Adrenal gland (tissue), 9 donors: ENCODE measurements at regions not wholly inside any gene's neighbourhood (a gene's known extent, or its start where the extent isn't known, plus 50 kb on each side); places are given as distances from the start of the nearest gene placed in this dataset.

Source experiments
- DNase-seq, 7 donors: peaks; one replicate each; pipeline ENCODE4 v3.0.0-alpha.2; 2019 to 2020
- H3K27ac ChIP-seq, 5 donors: fragments of 200-600 bp; sonication (generic) in 4 of 5; 1 replicate in 3 of 5; 2 replicates in 2 of 5; pipeline versions ENCODE4 v1.5.1 to v1.8.0; 2016 to 2020; ENCODE audit warnings: mild to moderate bottlenecking in 1 of 5
- H3K27me3 ChIP-seq: fragments of 200-600 bp; 2 replicates; pipeline ENCODE4 v1.8.0; 2021
- H3K36me3 ChIP-seq, 2 donors: fragments of 200-600 bp; replicated peaks in 1 of 2; 1 replicate in 1 of 2; 2 replicates in 1 of 2; pipeline versions ENCODE4 v1.5.1 to v1.8.0; 2018 to 2022
- H3K4me1 ChIP-seq, 2 donors: fragments of 200-600 bp; replicated peaks in 1 of 2; 1 replicate in 1 of 2; 2 replicates in 1 of 2; pipeline versions ENCODE4 v1.5.1 to v1.8.0; 2018 to 2021
- H3K4me3 ChIP-seq, 4 donors: fragments of 200-600 bp; sonication (generic) in 3 of 4; one replicate each; pipeline ENCODE4 v1.5.1; 2016 to 2018
- H3K9me3 ChIP-seq, 3 donors: fragments of 200-600 bp; sonication (generic) in 1 of 3; replicated peaks in 1 of 3; 1 replicate in 2 of 3; 2 replicates in 1 of 3; pipeline versions ENCODE4 v1.5.1 to v1.8.0; 2016 to 2021
- CTCF ChIP-seq, 6 experiments: fragments of 450-650 bp in 4 of 6; fragments of 200-600 bp in 2 of 6; sonication (generic) in 1 of 6; IDR thresholded peaks; 1 replicate in 5 of 6; 2 replicates in 1 of 6; pipeline versions ENCODE4 v1.5.1 to v1.8.0; 2016 to 2021; ENCODE audit warnings: antibody characterized with exemption in 6 of 6, mild to moderate bottlenecking in 2 of 6, moderate library complexity in 1 of 6
- POLR2A ChIP-seq, 2 donors: fragments of 450-650 bp; IDR thresholded peaks; one replicate each; pipeline ENCODE4 v1.6.1; 2017; ENCODE audit warnings: antibody characterized with exemption in 2 of 2, mild to moderate bottlenecking in 2 of 2, moderate library complexity in 1 of 2
- WGBS, 4 donors: extraction: QIAGEN DNeasy Blood & Tissue Kit in 2 of 4; methylation state at CpG; one replicate each; pipeline versions ENCODE4 v1.1.5 to v1.1.7; 2013 to 2017; 5-methylcytosine and 5-hydroxymethylcytosine counted together
- intact Hi-C, 2 donors: fragments of 100-400 bp; cut with DNase I; formaldehyde crosslinking; loops; one replicate each; pipeline versions ENCODE4 v1.14.1 to v1.15.0; 2022 to 2023
- donor health status: healthy with polysubstance abuse.
- donor health status: Bipolar disorder and iron deficiency.
- donor health status: DM: yes; HTN: yes; CAD: no.
- donor health status: DM: no; HTN: no; CAD: no.
- donor health status: DM: no; HTN: no; CAD: no.

- 69 to 84% (median 78%) methylated on average over 2 of the region's 2 CpGs for WGBS, 4 donors
These were observed 171.5 kb downstream of the BUB3 start for GRCh38 chr10:123325663-123326190.

GRCh38 chr10:123326674-123327073 lies 172.5 kb downstream of the BUB3 start:
- H3K4me3 ChIP-seq = no peak overlapping the region
- H3K27me3 ChIP-seq = no peaks in the 10 kb centered on the region
- TF ChIP-seq CTCF (IDR thresholded peaks at IDR 0.05) (no peak), POLR2A (IDR thresholded peaks at IDR 0.05) (no peak)
- no peaks in the 10 kb centered on the region for H3K36me3 ChIP-seq
- DNase-seq = no peak
- no peaks in the 10 kb centered on the region for H3K4me1 ChIP-seq
- H3K9me3 ChIP-seq = no peaks in the 10 kb centered on the region
- intact Hi-C loops = no loop called here
- WGBS, 4 donors = 72 to 100% (median 82%) methylated on average over 1 of the region's 1 CpG
- no peak overlapping the region for H3K27ac ChIP-seq

More at GRCh38 chr10:123325663-123326190, 171.5 kb downstream of the BUB3 start:
- Histone ChIP-seq H3K27me3 (no peaks in the 10 kb centered on the region), H3K9me3 (no peaks in the 10 kb centered on the region), H3K4me1 (no peaks in the 10 kb centered on the region), H3K27ac (no peak overlapping the region), H3K36me3 (no peaks in the 10 kb centered on the region), H3K4me3 (no peak overlapping the region)
- DNase-seq = no peak
- TF ChIP-seq CTCF (IDR thresholded peaks at IDR 0.05) (no peak), POLR2A (IDR thresholded peaks at IDR 0.05) (no peak)
- intact Hi-C loops = no loop called here

- 77 to 94% (median 80%) methylated on average over 1 of the region's 1 CpG for WGBS, 4 donors
- DNase-seq = no peak
- H3K36me3 ChIP-seq = no peaks in the 10 kb centered on the region
- no peak for TF ChIP-seq POLR2A (IDR thresholded peaks at IDR 0.05)
- intact Hi-C loops = no loop called here
- H3K4me3 ChIP-seq = no peak overlapping the region
- H3K9me3 ChIP-seq = no peaks in the 10 kb centered on the region
- no peak overlapping the region for H3K27ac ChIP-seq
- no peaks in the 10 kb centered on the region for H3K27me3 ChIP-seq
- H3K4me1 ChIP-seq = no peaks in the 10 kb centered on the region
These were observed 173.2 kb downstream of the BUB3 start for GRCh38 chr10:123327450-123327849.

- intact Hi-C loops = no loop called here
- 63 to 76% (median 72%) methylated on average over 2 of the region's 2 CpGs for WGBS, 4 donors
- H3K27ac ChIP-seq = no peak overlapping the region
- TF ChIP-seq POLR2A (IDR thresholded peaks at IDR 0.05) (no peak), CTCF (IDR thresholded peaks at IDR 0.05) (no peak)
- H3K36me3 ChIP-seq = no peaks in the 10 kb centered on the region
- H3K9me3 ChIP-seq = no peaks in the 10 kb centered on the region
- DNase-seq = no peak
- H3K27me3 ChIP-seq = no peaks in the 10 kb centered on the region
- H3K4me3 ChIP-seq = no peak overlapping the region
- H3K4me1 ChIP-seq = no peaks in the 10 kb centered on the region
These were observed 173.7 kb downstream of the BUB3 start for GRCh38 chr10:123327896-123328295.

- intact Hi-C loops = no loop called here
- Histone ChIP-seq H3K36me3 (no peaks in the 10 kb centered on the region), H3K27me3 (no peaks in the 10 kb centered on the region), H3K4me1 (no peaks in the 10 kb centered on the region), H3K9me3 (no peaks in the 10 kb centered on the region), H3K4me3 (no peak overlapping the region), H3K27ac (no peak overlapping the region)
- 72 to 75% (median 73%) methylated on average over 4 of the region's 4 CpGs for WGBS, 4 donors
- DNase-seq = no peak
- TF ChIP-seq CTCF (IDR thresholded peaks at IDR 0.05) = no peak
- no peak for TF ChIP-seq POLR2A (IDR thresholded peaks at IDR 0.05)
These were observed 177.2 kb downstream of the BUB3 start for GRCh38 chr10:123331438-123331837.
